HG02884 (cell line): ENCODE measurements at regions not wholly inside any gene's neighbourhood (a gene's known extent, or its start where the extent isn't known, plus 50 kb on each side); places are given as distances from the start of the nearest gene placed in this dataset.

Experiments used
- ATAC-seq: cut with Tn5 transposase; IDR thresholded peaks from one replicate; pipeline ENCODE4 v1.9.1; 2021; ENCODE audit warnings: mild to moderate bottlenecking, moderate library complexity; ENCODE audit not compliant: unreplicated experiment

GRCh38 chr20:22408521-22409402 is 175.6 kb downstream of the FOXA2 start:
- no peak for ATAC-seq

- no peak for ATAC-seq
These were observed 176.9 kb downstream of the FOXA2 start for GRCh38 chr20:22407237-22408193.

GRCh38 chr20:22404419-22405170 is 179.8 kb downstream of the FOXA2 start:
- ATAC-seq, result no peak

- no peak for ATAC-seq
These were observed 180.6 kb downstream of the FOXA2 start for GRCh38 chr20:22403632-22404361.

- no peak for ATAC-seq
These were observed 181.2 kb downstream of the FOXA2 start for GRCh38 chr20:22403022-22403631.

GRCh38 chr20:22402550-22402949 is 181.8 kb downstream of the FOXA2 start:
- ATAC-seq, result no peak

- no peak for ATAC-seq
These were observed 183.9 kb downstream of the FOXA2 start for GRCh38 chr20:22400440-22400839.

GRCh38 chr20:22394583-22394982 is 189.8 kb downstream of the FOXA2 start:
- no peak for ATAC-seq

- ATAC-seq, result no peak
These were observed 193.8 kb downstream of the FOXA2 start for GRCh38 chr20:22390543-22390903.

GRCh38 chr20:22389836-22390542 is 194.4 kb downstream of the FOXA2 start:
- no peak for ATAC-seq

- no peak for ATAC-seq
These were observed 196.9 kb downstream of the FOXA2 start for GRCh38 chr20:22387452-22387851.

- ATAC-seq, result no peak
These were observed 198.1 kb downstream of the FOXA2 start for GRCh38 chr20:22386306-22386623.

GRCh38 chr20:22385602-22386305 is 198.6 kb downstream of the FOXA2 start:
- no peak for ATAC-seq

GRCh38 chr20:22384978-22385377 is 199.4 kb downstream of the FOXA2 start:
- no peak for ATAC-seq

GRCh38 chr20:22383156-22383555 is 201.2 kb downstream of the FOXA2 start:
- ATAC-seq, result no peak

- no peak for ATAC-seq
These were observed 201.6 kb downstream of the FOXA2 start for GRCh38 chr20:22382742-22383141.

- ATAC-seq, result no peak
These were observed 202.5 kb downstream of the FOXA2 start for GRCh38 chr20:22381812-22382416.

GRCh38 chr20:22379472-22379871 is 204.9 kb downstream of the FOXA2 start:
- no peak for ATAC-seq
